Stimulated activated CD8-positive, alpha-beta memory T cell treated with anti-CD3 and anti-CD28 coated beads, Interleukin-4, amount 100 ng/mL, for 48 hours (primary cell): ENCODE measurements at regions not wholly inside any gene's neighbourhood (a gene's known extent, or its start where the extent isn't known, plus 50 kb on each side); places are given as distances from the start of the nearest gene placed in this dataset.
"Not testable (repeated sequence)": the region's sequence is repeated elsewhere in the genome, so short reads cannot be mapped to it uniquely, and the experiment has no call there.

ENCODE experiments used
- DNase-seq: peaks from one replicate; pipeline ENCODE4 v3.0.0-alpha.2; 2020

DNA sequence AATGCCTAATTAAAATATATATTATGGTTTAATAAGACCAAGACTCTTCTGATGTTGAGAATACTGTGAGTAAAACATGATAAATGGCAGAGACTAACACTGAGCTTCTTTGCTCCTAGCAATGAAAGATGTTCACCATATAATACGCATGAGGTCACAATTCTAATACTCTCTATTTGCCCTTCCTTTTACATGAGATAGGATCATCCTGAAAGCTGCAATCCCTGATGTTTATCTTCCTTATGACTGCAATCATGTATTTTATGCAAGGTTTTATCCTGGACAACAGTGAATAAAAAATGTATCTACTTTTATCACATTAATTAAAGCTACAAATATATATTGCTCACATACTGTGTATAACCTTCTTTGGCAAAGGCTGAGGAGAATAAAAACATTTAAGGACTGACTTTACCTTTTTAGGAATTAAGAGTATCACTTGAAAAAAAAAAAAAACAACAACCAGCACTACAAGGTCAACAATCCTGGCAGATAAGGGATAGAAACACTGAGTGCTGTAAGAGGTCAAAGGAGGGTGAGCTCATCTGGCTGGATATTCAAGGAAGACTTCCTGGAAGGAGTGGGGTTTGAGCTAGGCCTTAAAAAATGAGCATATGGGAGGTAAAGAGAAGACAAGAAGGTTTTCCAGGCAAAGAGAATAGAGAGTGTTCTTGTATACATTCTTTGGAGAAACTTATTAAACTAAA is 99.9 kb downstream of the AREG start:
- DNase-seq = no peak

DNA sequence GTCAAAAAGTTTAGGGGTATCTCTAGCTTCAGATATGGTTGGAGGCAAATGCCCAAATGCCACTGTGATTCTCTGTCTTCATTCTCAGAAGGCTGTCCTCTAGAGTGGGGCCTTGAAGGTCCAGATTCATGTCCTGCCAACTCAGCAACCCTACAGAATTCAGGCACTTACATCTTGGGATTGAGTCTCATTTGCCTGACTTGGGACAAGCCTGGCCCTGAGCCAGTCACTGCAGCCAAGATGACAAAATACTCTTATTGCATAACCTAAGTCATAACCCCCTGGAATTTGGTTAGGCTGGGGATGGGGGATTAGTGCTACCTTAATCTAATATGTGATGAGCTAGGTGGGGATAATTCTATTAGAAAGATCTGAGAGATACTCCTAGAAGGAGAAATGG is 100.5 kb downstream of the AREG start:
- DNase-seq = no peak

DNA sequence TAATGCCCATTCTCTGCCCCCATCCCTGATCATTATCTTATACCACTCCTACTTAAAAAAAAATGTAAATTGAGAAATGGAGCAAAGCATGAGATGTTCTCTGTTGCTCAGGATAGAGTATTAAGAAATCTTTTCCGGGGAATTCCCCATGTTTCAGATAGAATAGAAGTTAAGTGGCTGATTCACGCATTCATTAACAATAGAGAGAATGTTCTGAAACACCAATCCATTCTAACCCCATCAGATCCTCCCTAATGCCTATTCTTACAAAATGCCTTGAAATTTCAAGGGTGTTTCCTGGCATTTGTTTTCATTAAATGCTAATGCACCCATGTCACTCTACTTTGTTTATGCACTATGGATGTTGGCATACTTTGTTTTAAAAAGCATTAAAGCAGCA is 101.1 kb downstream of the AREG start:
- no peak for DNase-seq

DNA sequence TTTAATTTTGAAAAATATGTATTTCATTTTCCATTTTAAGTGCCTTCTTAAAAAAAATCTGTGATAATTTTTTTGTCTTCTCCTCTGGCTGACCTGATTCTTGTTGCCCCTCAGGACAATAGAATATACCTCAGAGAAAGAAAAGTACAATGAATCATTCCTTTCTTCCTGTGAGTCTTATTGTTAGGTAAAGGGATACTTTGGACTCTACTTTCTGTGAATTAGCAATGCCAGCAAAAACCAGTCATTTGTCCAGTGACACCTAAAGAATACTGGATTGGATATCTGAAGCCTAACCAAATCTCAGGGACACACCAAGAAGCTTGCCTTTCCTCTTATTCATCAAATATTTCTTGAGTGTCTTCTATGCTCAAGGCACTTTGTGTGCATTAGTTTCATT is 102.1 kb downstream of the AREG start:
- no peak for DNase-seq

DNA sequence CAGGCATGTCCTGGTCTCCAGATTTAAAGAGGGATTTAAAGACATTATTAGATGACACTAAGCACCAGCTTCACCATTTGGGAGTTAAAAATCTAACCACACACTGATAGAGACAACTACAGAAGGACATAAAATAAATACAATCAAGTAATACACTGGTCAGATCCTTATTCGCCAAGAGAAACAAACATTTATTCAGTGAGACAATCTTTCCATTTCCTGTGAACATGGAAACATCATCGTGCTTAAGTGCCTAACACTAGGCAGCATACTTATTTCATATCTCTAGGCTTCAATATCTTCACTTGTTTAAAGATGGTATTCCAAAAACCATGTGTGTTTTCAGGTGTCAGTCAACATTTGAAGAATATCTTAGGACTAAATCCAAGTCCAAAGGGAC is 103.6 kb downstream of the AREG start:
- DNase-seq = no peak

DNA sequence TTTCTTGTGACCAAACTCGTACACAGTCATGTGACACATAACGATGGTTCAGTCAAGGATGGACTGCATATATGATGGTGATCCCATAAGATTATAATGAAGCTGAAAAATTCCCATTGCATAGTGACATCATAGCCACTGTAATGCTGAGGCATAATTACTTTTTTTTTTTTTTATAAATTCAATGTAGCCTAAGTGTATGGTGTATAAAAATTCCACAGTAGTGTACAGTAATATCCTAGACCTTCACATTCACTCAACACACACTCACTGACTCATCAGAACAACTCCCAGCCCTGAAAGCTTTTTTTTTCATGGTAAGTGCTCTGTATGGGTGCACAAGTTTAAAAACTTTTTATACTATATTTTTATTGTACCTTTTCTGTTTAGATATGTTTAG is 105.0 kb downstream of the AREG start:
- DNase-seq = no peak

DNA sequence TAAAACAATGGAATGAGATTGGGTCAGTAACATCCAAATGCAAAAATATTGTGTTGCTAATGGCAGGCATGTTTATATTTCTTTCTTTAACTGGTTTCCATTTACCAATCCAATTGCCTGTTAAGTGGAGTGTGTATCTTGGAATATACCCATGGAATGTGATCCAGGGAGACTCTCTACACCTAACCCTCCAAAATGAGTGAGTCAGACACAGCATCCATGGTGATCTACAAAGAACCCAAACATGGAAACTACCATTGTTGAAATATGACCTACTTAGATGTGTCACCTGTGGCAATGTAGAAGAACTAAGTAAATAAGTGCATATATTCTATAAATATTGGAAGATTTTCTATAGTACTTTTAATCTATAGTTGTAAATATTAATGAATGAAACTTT is 110.3 kb downstream of the AREG start:
- DNase-seq = no peak

DNA sequence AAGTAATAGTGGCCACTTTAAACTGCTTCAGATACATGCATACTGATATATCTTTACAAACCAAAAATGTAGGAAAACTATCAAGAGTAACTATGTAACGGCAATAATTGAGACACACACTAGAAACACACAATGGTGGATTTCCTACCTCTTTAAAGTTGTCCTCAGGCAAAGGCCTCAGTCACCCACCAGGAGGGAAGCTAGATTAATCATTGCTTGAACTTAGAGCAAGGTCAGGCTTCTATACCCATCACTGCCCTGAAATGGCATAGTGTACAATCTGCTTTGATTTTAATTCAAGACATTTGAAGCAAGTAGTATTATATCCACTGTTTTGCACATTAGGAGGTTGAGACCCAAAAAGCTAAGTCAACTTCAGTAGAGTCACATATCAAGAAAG is 110.9 kb downstream of the AREG start:
- DNase-seq = no peak

DNA sequence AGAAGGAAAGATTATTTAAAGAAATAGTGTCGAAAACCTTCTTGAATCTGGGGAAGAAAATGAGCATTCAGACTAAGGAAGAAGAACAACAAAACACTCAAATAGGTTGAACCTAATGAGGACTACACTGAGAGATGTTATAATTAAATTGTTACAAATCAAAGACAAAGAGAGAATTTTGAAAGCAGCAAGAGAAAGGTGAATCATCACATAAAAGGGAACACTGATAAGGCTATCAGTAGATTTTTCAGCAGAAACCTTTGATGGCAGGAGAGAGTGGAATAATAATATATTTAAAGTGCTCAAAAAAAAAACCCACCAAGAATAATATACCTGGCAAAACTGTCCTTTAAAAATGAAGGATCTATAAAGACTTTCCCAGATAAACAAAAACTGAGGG is 114.9 kb downstream of the AREG start:
- DNase-seq = no peak

DNA sequence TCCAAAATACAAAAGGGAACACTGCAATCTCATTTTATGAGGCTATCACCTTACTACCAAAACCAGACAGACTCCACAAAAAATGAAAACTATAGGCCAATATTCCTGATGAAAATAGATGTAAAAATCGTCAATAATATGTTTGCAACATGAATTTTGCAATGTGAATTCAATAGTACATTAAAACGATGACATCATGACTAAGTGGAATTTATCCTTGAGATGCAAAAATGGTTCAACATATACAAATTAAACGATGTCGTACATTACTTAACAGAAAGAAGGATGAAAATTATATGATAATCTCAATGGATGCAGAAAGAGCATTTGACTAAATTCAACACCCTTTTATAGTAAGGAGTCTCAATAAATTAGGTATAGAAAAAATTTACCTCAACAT is 123.0 kb downstream of the AREG start:
- DNase-seq = no peak

DNA sequence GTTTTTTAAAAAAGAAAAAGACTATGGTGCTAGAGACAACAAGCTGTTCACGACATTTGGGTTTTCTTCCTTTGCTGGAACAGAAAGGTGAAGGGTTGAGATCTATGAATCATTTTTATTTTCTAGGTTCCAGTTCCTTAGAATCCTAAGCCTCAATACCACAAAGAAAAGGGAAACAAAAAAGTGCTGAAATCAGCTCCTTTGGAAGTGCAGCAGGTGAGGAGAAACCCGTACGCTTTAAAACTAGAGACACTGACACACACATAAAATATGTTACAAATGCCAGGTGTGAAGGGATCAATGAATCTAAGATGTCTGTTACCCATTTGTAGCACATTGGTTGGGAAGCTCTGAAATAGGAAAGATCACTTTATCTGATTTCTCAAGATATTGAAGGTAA is 125.2 kb downstream of the AREG start:
- no peak for DNase-seq

DNA sequence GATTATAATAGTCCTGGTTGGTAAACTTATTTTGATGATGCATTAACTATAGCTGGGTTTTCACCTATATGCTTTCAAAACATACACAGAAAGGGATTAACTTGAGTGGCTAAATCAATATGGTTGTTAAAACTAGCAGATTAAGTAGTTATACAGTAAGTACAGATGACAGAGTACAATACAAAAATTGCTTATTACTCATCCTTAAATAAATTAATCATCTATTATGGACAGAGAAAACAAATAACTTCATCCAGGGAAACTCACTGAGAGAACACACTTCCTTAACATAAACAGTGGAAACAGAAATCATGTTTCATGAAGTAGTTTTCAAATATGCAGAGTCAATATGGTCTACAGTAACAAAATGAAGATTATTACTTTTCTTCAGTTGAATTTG is 133.4 kb downstream of the AREG start:
- no peak for DNase-seq

DNA sequence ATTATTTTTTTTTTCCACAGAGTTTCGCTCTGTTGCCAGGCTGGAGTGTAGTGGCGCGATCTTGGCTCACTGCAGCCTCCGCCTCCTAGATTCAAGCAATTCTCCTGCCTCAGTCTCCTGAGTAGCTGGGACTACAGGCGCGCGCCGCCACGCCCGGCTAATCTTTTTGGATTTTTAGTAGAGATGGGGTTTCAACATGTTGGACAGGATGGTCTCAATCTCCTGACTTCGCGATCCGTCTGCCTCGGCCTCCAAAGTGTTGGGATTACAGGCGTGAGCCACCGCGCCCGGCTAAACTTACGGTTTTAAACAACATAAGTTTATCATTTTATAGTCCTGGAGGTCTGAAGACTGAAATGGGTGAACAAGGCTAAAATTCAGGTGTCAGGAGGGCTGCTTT is 133.9 kb downstream of the AREG start:
- not testable (repeated sequence) for DNase-seq

DNA sequence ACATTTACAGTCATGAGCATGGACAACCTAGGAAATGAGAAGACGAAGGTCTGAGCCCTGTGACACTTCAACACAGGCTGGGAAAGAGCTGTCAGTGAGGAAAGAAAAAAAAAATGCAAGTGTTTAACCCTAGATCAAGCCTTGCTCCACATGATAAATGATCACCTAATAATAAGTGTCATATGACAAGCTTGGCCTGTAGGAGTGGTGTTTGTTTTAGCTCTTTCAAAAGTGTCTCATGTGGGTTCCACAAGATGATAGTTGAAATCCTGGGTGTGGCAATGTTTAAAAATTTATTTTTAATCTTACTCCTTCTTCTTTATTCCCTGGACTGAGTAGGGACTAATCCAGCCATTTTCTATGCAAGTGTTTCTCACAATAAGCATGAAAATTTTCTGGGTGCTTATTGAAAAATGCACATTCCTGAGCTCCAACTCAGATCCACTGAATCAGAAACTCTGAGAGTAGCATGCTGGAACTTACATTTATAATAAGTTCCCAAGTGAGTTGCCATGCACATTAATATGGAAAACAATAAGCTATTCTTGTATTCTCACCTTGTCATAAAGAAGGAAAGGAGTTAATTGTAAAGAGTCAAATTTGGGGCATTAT is 138.3 kb downstream of the AREG start:
- DNase-seq = no peak

DNA sequence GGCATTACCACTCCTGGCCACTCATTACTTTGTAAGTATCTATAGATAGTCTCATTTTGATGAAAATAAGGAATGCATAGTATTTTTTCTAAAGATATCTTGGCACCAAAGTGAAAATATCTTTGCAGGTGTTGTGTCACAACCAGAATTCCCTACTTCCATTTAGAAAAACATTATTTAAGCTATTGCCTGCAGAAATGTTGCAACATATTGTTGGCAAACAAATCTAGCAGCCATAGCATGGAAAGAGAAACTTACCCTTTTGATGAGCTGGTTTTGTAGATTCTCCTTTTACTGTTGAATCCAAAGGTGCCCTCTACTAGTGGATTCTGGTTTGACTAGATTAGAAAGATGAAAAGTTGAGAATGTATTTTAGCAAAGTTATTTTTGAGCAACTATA is 138.8 kb downstream of the AREG start:
- no peak for DNase-seq

DNA sequence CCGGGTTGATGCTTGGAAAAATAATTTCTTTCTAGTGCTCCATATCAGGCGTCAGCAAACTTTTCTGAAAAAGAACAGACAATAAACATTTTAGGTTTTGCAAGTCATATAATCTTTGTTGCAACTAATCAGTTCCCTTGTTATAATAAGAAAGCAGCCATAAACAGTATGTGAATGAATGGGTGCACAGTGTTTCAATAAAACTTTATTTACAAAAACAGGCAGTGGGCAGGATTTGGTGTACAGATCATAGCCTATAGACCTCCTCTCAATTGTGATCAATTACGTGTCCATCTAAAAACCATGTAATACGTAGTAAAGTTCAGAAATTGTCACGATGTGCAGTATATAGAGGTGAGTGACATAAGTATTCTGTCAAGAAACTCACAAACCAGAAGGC is 143.4 kb downstream of the AREG start:
- DNase-seq = no peak

DNA sequence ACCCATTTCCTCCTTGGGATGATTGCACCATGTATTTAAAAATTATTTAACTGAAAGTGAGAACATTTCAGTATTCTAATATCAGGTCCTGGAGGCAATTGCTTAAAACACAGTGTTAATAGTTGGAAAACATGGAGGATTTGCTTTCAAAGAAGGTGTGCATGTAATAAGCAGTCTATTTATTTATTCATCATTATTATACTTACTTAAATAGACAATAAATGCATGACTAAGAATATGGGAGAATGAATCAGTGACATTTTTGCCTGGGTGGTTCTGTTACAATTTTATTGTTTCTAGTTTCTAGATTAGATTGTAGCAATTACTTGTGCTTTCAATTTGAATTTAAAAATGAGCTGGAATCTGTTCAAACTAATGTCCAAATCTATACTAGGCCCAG is 145.5 kb downstream of the AREG start:
- DNase-seq = no peak

DNA sequence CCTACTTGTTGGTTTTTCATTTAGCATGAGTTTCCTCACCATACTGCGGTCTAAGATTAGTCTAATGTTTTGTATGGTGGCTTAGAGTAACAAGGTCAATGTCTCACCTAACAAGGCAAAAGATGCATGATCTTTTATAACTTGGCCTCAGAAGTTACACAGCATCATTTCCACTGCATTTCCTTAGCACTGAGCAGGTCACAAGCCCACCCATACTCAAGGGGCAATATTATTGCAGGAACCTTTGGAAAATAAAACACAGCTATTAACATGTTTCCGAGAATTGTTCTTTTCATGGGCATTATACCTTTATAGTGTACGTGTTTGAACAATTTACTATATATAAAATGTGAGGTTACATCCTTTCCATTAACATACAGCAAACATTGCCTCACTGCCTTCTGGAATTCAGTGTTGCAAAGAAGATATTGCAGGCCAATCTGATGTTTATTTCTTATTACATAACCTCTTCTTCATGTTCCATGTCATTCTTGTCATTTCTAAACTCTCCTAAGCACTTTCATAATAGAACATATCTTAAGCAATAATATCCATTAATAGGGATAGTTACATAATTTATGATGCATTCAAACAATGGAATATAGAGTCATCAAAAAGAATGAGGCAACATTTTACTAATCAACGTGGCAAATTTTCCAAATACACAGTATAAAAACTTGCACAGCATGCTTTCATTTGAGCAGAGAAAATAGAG is 153.8 kb downstream of the AREG start:
- DNase-seq = no peak

DNA sequence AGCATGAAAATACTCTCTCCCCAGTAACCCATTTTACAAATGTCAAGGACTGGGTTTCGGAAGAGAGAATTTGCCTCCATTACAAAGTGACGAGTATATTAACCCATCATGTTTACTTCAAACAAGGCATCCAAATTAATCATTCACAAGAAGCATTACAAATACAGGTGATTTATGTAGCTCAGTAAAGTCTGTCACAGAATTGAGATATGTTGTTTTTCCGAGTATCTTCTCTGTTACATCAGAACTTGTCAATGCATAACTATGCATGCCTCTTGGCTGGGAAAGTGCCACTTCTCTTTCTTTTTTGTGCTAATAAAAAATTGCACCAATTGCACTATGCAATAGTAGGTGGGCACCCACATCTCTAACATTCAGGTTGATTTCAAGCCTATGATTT is 158.2 kb downstream of the AREG start:
- no peak for DNase-seq

DNA sequence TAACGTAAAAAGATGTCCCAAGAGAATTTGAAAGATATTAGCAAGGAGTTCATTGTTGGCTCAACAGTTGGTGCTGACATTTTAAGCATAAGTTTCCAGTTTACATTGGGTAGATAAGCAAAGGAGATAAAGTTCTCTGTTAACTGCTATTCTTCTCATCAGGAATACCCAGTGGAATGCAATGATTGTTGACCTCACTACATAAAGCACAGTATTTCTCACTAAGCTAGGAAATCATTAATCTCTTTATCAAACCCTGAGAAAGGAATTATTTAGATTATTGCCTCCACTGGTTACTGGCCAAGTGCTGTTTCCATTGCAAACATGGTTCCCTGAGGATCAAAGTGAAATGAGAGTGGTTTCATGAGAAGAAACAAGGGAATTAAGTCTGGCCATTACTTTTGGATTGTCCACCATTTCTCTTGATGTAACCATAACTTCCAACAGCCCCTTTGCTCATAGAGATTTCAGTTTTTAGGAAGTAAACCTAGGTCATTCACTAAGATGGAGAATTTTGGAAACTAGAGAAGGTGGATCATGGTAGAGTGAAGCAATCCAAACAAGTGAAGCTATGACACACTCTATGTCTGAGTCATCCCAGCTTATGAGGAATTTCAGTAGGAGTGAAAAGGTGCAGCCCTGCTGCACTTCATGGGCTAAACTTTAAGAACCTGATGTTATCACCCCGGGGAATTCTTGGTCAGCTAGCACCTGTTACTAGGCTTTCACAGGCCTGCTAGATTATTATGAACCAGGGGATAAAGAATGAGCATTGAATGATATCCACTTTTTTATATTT is 163.4 kb downstream of the AREG start:
- no peak for DNase-seq

DNA sequence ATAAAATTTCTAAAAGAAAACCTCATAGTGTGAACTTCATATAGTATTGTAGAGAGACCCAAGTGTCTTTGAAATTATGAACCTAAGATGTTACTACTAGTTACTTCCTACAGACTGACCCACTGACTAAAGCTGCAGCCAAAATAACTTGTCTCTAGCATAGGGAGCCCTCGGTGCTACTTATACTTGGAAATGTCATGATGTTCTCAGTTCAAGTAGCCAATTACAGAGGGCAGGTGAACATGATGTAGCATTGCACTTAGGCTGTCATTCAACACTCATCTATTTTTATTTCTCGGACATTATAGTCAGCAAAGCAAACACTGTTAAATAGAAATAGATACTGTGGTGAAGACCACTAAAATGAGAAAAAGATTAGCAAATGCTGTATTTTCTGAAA is 165.6 kb downstream of the AREG start:
- DNase-seq = no peak

DNA sequence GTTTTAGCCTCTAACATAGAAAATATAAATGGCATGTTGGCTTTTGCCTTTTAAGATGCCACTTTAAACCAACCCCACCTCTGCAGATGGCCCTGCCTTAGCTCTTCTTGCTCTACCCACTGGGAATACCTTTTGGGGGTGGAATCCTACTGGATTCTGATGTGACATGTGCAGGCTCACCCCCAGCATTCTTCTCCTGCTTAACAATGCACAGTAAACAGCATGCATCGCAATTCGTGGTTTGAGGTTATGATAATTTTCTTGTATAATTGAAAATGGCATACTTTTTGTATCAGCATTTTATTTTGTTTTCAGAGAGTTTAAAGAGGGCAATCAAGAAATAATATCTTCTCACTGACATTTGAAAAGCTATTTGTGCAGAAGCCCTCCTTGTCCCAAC is 167.9 kb downstream of the AREG start:
- no peak for DNase-seq

DNA sequence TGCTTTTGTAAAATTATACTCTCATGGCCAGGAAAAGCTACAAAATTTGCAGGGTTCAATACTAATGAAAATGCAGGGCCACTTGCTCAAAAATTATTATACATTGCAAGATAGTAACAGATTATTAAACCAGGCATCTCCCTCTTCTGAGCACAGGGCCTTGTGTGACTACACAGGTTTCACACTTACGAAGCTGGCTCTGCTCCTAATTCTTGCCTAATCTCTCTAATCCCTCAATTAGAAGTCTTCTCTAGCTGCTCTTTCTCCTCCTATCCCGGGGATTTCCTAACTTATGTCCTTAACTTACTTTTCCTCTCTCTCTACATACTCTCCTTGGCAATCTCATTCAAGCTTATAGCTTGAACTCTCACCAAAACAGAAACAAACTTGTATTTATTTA is 168.3 kb downstream of the AREG start:
- no peak for DNase-seq

DNA sequence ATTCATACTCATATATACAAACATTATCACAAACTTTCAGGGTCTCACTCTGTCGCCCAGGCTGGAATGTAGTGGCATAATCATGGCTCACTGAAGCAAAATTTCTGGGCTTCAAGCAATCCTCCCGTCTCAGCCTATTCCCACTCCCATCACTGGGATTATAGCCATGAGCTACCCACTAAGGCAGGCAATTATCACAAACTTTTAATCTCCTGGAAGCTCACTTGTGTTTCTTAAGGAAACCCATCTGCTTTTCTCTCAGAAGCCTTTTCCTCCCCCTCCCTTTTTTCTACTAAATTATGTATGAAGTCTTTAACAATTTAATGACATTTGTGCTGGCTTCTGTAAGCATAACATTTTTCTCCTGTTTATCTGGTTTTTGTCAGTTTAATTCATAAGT is 170.5 kb downstream of the AREG start:
- DNase-seq = no peak
